GM19452 (cell line): ENCODE measurements at regions not wholly inside any gene's neighbourhood (a gene's known extent, or its start where the extent isn't known, plus 50 kb on each side); places are given as distances from the start of the nearest gene placed in this dataset.
"Not testable (repeated sequence)": the region's sequence is repeated elsewhere in the genome, so short reads cannot be mapped to it uniquely, and the experiment has no call there.

Experiments
- ATAC-seq: cut with Tn5 transposase; IDR thresholded peaks from one replicate; pipeline ENCODE4 v1.9.1; 2021; ENCODE audit not compliant: unreplicated experiment

DNA sequence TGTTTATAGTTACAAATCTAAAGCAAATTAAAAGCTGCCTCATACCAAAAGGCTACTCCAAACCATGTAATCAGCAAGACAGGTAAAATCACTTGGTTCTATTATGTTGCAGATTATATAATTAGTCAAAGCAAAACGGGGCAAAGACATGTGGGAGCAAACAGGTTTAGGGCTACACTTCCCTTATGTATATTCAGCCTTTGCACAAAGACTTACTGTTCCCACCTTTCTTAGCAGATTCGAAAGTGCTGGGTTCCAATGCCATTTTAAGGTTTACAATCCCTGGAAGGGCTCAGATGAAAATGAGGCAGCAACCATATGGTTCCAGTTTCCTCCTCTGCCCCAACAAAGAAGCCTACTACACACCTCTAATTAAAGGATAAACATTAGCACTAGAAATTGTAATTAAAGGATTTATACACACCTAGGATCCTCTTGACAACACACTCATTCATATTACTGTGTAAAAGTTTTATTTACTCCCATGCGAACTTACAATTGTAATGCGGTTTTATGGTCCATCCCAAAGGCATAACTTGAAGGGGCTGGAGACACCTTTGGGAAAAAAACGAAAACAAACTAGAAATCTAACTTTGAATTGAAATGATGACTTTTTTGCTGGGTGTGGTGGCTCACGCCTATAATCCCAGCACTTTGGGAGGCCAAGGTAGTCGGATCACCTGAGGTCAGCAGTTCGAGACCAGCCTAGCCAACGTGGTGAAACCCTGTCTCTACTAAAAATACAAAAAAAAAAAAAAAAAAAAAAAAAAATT, 117.3 kb upstream of the PKN2 start:
- no peak for ATAC-seq

GRCh38 chr1:88571506-88571905, 112.6 kb upstream of the PKN2 start:
- ATAC-seq: no peak

- ATAC-seq: no peak
These were observed 104.5 kb upstream of the PKN2 start for GRCh38 chr1:88579598-88579997.

DNA sequence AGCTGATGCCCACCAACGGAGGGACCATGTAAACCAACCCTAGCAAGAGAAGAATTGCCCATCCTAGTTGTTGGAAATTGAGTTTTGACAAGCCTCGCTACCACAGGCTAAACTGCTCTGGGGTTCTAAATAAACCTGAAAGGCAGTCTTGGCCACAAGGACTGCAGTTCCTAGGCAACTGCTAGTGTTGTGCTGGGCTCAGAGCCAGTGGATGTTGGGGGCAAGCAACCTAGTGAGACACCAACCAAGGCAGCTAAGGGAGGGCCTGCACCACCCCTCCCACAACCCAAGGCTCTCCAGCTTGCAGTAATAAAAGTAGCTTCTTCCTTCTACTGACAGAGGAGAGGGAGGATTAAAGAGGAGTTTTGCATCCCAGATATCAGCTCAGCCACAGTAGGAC, 102.4 kb upstream of the PKN2 start:
- no peak for ATAC-seq

DNA sequence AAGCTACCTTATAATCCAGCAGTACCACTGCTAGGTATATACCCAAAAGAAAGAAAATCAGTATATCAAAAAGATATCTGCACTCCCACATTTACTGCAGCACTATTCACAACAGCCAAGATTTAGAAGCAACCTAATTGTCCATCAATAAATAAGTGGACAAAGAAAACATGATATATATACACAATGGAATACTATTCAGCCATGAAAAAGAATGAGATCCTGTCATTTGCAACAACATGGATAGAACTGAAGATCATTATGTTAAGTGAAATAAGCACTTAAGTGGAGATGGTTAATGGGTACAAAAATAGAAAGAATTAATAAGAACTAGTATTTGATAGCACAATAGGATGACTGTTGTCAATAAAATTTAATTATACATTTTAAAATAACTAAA, 90.7 kb upstream of the PKN2 start:
- ATAC-seq: no peak

DNA sequence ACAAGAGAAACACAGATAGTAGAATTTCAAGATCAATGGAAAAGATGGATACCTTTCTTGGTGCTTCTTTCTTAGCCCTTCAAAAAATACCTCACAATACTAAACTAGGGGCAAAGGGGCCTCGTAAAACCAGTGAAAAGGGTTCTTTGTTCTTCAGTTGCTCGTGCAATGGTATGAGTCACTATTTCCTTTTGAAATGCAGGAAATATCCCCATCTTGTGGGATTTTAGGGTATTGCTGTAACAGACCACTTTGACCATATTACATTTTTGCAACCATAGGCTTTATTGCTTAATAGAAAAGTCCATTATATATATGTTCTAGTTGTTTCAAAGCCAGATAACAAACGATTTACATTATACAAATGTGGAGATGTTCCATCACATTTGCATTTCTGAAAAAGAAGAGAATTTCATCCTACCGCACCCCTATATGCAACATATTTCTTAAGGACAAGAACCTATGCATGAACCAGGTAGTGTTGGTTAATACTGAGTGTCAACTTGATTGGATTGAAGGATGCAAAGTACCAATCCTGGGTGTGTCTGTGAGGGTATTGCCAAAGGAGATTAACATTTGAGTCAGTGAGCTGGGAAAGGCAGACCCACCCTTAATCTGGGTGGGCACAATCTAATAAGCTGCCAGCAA, 88.6 kb upstream of the PKN2 start:
- ATAC-seq: no peak

- not testable (repeated sequence) for ATAC-seq
These were observed 86.1 kb upstream of the PKN2 start for GRCh38 chr1:88597973-88598372.

DNA sequence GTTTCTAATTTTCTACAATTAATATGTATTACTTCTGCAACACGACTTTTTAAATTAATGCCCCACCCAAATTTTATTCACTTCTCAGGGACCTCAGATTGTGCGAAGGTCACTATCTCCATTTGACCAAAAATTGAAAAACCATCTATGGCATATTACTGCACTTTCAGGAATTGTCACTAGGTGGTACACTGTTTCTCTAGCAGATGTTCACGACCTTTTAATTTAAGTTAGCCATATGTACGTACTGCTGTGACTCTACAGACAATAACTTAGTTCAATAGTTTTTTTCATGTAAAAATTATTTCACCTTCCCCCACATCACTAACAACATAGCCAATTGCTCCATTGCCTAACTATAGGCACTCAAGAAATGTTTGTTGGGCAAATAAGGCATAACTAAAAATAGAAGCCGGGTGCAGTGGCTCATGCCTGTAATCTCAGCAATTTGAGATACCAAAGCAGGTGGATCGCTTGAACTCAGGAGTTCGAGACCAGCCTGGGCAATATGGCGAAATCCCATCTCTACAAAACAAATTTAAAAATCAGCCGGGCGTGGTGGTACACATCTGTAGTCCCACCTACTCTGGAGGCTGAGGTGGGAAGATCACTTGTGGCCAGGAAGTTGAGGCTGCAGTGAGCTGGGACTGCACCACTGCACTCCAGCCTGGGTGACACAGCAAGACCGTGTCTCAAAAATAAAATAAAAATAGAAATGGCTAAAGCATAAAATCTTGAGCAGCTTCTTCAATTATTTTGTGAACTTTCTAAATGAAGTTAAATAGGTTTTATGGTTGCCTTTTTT, 75.7 kb upstream of the PKN2 start:
- ATAC-seq: no peak

DNA sequence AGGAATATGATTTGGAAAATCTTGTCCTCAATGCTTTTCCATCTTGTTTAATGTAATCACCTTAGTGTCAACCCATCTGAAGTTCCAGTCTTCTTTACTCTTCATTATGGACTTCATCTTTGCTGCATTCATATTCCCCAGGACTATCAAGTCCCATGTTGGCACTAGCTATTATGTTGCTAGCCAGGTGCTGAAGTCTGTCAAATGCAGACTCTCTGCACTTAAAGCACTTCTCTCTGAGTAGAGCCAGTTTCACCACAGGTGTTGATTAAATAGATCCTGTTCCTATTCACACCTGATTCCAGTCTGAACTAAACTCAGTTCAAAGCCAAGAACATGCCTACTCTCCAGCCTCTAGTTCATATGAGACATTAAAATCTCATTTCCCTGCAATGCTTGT, 75.0 kb upstream of the PKN2 start:
- ATAC-seq: no peak

GRCh38 chr1:88610687-88611086, 73.4 kb upstream of the PKN2 start:
- ATAC-seq: no peak

GRCh38 chr1:88612292-88612691, 71.8 kb upstream of the PKN2 start:
- no peak for ATAC-seq

- ATAC-seq: no peak
These were observed 71.3 kb upstream of the PKN2 start for GRCh38 chr1:88612773-88613172.

- ATAC-seq: no peak
These were observed 65.7 kb upstream of the PKN2 start for GRCh38 chr1:88618331-88618730.

DNA sequence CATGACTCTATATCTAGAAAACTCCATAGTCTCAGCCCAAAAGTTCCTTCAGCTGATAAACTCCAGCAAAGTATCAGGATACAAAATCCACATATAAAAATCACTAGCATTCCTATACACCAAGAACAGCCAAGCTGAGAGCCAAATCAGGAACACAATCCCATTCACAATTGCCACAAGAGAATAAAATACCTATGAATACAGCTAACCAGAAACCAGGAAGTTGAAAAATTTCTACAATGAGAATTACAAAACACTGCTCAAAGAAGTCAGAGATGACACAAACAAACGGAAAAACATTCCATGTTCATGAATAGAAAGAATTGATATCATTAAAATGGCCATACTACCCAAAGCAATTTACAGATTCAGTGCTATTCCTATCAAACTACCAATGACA, 61.0 kb upstream of the PKN2 start:
- not testable (repeated sequence) for ATAC-seq
